ENCODE measurements at regions not wholly inside any gene's neighbourhood (a gene's known extent, or its start where the extent isn't known, plus 50 kb on each side); places are given as distances from the start of the nearest gene placed in this dataset.
"Not testable (repeated sequence)": the region's sequence is repeated elsewhere in the genome, so short reads cannot be mapped to it uniquely, and the experiment has no call there.

GRCh38 chr6:48641544-48641943 lies 530.5 kb upstream of the PTCHD4 start:
- FAIRE-seq (no peak), ATAC-seq (no peak), DNase-seq (ENCODE audit: low read depth, low spot score) (no peak)
- 4% methylated on average over 2 of the region's 2 CpGs for WGBS (ENCODE audit: insufficient coverage, insufficient replicate concordance, low lambda C conversion rate, missing lambda C conversion rate)
- POLR2A ChIA-PET: no interaction called here
- Histone ChIP-seq H3K4me3 (no peak overlapping the region), H3K36me3 (ENCODE audit: control insufficient read depth in 2 of 2, insufficient read depth in 2 of 2, low read length in 1 of 2) (no peaks in the 10 kb centered on the region), H3K4me2 (ENCODE audit: control insufficient read depth, insufficient read depth) (no peak overlapping the region), H3K27ac (ENCODE audit: control insufficient read depth, insufficient read depth) (no peak overlapping the region), H3K9ac (ENCODE audit: control insufficient read depth, insufficient read depth, low read length) (no peak overlapping the region), H3K79me2 (ENCODE audit: control insufficient read depth, insufficient read depth, low read length) (no peaks in the 10 kb centered on the region), H4K20me1 (ENCODE audit: control insufficient read depth, insufficient read depth) (no peaks in the 10 kb centered on the region), H2AFZ (ENCODE audit: control insufficient read depth, low read depth, low read length) (no peak overlapping the region), H3K9me3 (replicated peaks; ENCODE audit: control insufficient read depth, insufficient read depth, low read length) (no peaks in the 10 kb centered on the region), H3K27me3 (replicated peaks in 1 of 2; ENCODE audit: control insufficient read depth in 2 of 2, insufficient read depth in 2 of 2, low read length in 1 of 2) (no peaks in the 10 kb centered on the region), H3K4me1 (ENCODE audit: control insufficient read depth, insufficient read depth, low read length) (no peaks in the 10 kb centered on the region)
- TF ChIP-seq IKZF2 (IDR thresholded peaks at IDR 0.05) (no peak), NFYB (IDR thresholded peaks at IDR 0.05; ENCODE audit: insufficient read depth, low read depth, low read length) (no peak), SREBF1 (IDR thresholded peaks at IDR 0.05; ENCODE audit: low read length) (no peak), MEF2B (IDR thresholded peaks at IDR 0.05; ENCODE audit: partially characterized antibody, poor library complexity, severe bottlenecking) (no peak)
- SMC1A ChIA-PET (ENCODE audit: uncharacterized antibody, unreplicated experiment): no interaction called here
- intact Hi-C loops (cut with micrococcal nuclease; ENCODE audit: unreplicated experiment) (no loop called here), in situ Hi-C loops (cut with MboI) (no loop called here)
- BruUV-seq (replicated peaks): no TSS peak
- CTCF ChIA-PET: interaction anchor here (0.6 kb wide), 1 partner anchor 1523 kb away, joined by 3 read pairs; no protein-coding TSS in a partner anchor
- RAD21 ChIA-PET (ENCODE audit: unreplicated experiment): no interaction called here

DNA sequence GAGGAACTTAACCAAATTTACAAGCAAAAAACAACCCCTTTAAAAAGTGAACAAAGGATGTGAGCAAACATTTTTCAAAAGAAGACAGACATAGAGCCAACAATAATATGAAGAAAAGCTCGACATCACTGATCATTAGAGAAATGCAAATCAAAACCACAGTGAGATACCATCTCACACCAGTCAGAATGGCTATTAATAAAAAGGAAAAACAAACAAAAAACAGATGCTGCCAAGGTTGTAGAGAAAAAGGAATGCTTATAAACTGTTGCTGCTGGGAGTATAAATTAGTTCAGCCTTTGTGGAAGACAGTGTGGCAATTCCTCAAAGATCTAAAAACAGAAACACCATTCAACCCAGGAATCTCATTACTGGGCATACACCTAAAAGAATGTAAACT lies 527.8 kb upstream of the PTCHD4 start:
- CTCF ChIA-PET: not testable (repeated sequence)

More for the DNA sequence above, 527.8 kb upstream of the PTCHD4 start:
- H3K4me2 ChIP-seq (ENCODE audit: control insufficient read depth, insufficient read depth); SMC1A ChIA-PET (ENCODE audit: uncharacterized antibody, unreplicated experiment); H2AFZ ChIP-seq (ENCODE audit: control insufficient read depth, low read depth, low read length); H3K9ac ChIP-seq (ENCODE audit: control insufficient read depth, insufficient read depth, low read length); H3K4me3 ChIP-seq; RAD21 ChIA-PET (ENCODE audit: unreplicated experiment); H3K36me3 ChIP-seq (ENCODE audit: control insufficient read depth in 2 of 2, insufficient read depth in 2 of 2, low read length in 1 of 2); H3K27ac ChIP-seq (ENCODE audit: control insufficient read depth, insufficient read depth); in situ Hi-C loops (cut with MboI); H3K79me2 ChIP-seq (ENCODE audit: control insufficient read depth, insufficient read depth, low read length); intact Hi-C loops (cut with micrococcal nuclease; ENCODE audit: unreplicated experiment); POLR2A ChIA-PET; DNase-seq (ENCODE audit: low read depth, low spot score); H4K20me1 ChIP-seq (ENCODE audit: control insufficient read depth, insufficient read depth); FAIRE-seq; H3K4me1 ChIP-seq (ENCODE audit: control insufficient read depth, insufficient read depth, low read length); H3K9me3 ChIP-seq (replicated peaks; ENCODE audit: control insufficient read depth, insufficient read depth, low read length); ATAC-seq; H3K27me3 ChIP-seq (replicated peaks in 1 of 2; ENCODE audit: control insufficient read depth in 2 of 2, insufficient read depth in 2 of 2, low read length in 1 of 2); BruUV-seq (replicated peaks): not testable (repeated sequence)
- 0% methylated on average over 1 of the region's 1 CpG for WGBS (ENCODE audit: insufficient coverage, insufficient replicate concordance, low lambda C conversion rate, missing lambda C conversion rate)

Measured in GM12878 (cell line).